Thymus (tissue), 11 donors: ENCODE measurements at regions not wholly inside any gene's neighbourhood (a gene's known extent, or its start where the extent isn't known, plus 50 kb on each side); places are given as distances from the start of the nearest gene placed in this dataset.
A peak's percentile ranks its signal among the peaks of the same experiment; 100 is the strongest.

Source experiments
- DNase-seq, 9 donors: peaks; one replicate each; pipeline ENCODE4 v3.0.0-alpha.2; 2013; ENCODE audit warnings: low spot score in 9 of 9, low read depth in 6 of 9, missing footprints in 1 of 9
- H3K27ac ChIP-seq, 2 donors: one replicate each; pipeline ENCODE4 v1.5.1; 2013; ENCODE audit warnings: control low read depth in 1 of 2, low read depth in 1 of 2, low read length in 1 of 2, mild to moderate bottlenecking in 1 of 2, moderate library complexity in 1 of 2
- H3K27me3 ChIP-seq, 2 donors: one replicate each; pipeline ENCODE4 v1.5.1; 2013; ENCODE audit warnings: low read length in 1 of 2; ENCODE audit not compliant: control insufficient read depth in 2 of 2, insufficient read depth in 1 of 2
- H3K36me3 ChIP-seq, 2 donors: one replicate each; pipeline ENCODE4 v1.5.1; 2013; ENCODE audit warnings: low read length in 1 of 2, mild to moderate bottlenecking in 1 of 2, moderate library complexity in 1 of 2; ENCODE audit not compliant: control insufficient read depth in 2 of 2, insufficient read depth in 2 of 2
- H3K4me1 ChIP-seq, 2 donors: one replicate each; pipeline ENCODE4 v1.5.1; 2013; ENCODE audit warnings: low read length in 2 of 2; ENCODE audit not compliant: control insufficient read depth in 2 of 2, insufficient read depth in 2 of 2
- H3K4me3 ChIP-seq, 2 donors: one replicate each; pipeline ENCODE4 v1.5.1; 2013; ENCODE audit warnings: low read length in 2 of 2, control low read depth in 1 of 2, mild to moderate bottlenecking in 1 of 2
- H3K9me3 ChIP-seq, 2 donors: one replicate each; pipeline ENCODE4 v1.5.1; 2013; ENCODE audit warnings: low read length in 1 of 2, mild to moderate bottlenecking in 1 of 2; ENCODE audit not compliant: control insufficient read depth in 2 of 2, insufficient read depth in 1 of 2
- WGBS: extraction: QIAGEN DNeasy Blood & Tissue Kit; methylation state at CpG from one replicate; pipeline ENCODE4 v1.1.7; 2013; 5-methylcytosine and 5-hydroxymethylcytosine counted together
- donor health status: healthy.

DNA sequence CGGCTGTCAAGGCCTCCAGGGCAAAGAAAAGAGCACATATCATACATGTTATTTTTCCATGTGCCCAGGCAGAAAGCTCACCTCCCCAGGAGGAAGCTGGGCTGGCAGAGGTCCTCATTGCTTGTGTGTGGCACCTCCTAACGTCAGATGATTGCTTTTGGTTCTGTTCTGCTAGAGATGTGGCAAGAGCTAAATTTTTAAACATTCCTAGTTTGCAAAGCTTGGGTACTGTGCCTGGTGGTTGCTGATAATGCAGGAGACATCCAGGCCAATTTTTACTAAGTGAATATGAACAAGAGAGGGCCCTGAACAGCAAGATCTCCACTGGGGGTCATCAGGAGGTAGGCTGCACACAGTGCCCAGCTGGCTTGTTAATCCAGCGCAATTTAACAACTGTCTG, 93.9 kb downstream of the TBX19 start:
- no peaks in the 10 kb centered on the region for H3K36me3 ChIP-seq
- WGBS: 95% methylated on average over 3 of the region's 3 CpGs
- no peak overlapping the region for H3K27ac ChIP-seq
- H3K4me3 ChIP-seq: no peak overlapping the region
- H3K27me3 ChIP-seq: no peaks in the 10 kb centered on the region
- no peaks in the 10 kb centered on the region for H3K9me3 ChIP-seq
- no peak for DNase-seq
- no peaks in the 10 kb centered on the region for H3K4me1 ChIP-seq

DNA sequence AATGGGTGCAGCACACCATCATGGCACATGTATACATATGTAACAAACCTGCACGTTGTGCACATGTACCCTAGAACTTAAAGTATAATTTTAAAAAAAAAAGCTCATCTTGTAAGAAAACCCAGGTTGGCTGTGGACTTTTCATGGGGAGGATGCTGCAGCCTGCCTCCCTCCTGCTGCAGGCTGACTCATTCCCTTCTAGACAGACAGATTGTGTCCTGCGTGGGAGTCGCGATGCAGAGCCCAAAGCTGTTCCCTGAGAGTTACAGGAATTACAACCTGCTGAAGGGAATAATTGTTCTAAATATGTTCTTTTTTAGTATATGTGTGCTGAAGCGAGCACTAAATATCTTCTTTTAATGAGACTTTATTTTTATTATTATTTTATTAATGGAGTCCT, 93.2 kb downstream of the TBX19 start:
- DNase-seq: no peak
- Histone ChIP-seq H3K4me3 (no peak overlapping the region), H3K9me3 (no peaks in the 10 kb centered on the region), H3K27me3 (no peaks in the 10 kb centered on the region), H3K27ac (no peak overlapping the region), H3K4me1 (no peaks in the 10 kb centered on the region), H3K36me3 (no peaks in the 10 kb centered on the region)
- WGBS: 97% methylated on average over 5 of the region's 5 CpGs

DNA sequence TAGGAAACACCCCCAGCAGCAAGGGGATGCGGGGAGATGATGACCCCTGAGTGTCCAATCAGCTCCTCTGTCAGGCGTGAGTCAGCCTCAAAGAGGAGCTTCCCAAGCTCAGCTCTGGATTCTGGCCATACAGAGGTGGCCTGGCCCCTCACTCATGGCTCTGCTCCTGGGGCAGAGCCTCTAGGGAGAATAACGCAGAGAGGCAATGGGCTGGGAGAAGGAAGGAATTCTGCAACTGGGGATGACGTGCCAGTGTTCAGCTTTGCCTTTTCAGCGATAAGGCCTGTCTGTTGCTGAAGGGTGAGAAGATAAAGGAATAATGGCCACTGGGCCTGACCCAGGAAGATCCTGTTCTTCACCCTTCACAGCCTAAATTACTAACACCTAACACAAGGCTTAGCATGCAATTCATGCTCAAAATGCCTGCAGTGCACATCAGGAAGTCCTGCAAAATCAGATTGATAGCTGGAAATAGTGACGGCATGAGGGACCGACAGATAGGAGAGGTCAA, 92.2 kb downstream of the TBX19 start:
- Histone ChIP-seq H3K27ac (no peak overlapping the region), H3K4me3 (no peak overlapping the region), H3K9me3 (no peaks in the 10 kb centered on the region), H3K36me3 (no peaks in the 10 kb centered on the region), H3K4me1 (no peaks in the 10 kb centered on the region), H3K27me3 (no peaks in the 10 kb centered on the region)
- 88% methylated on average over 7 of the region's 7 CpGs for WGBS
- no peak for DNase-seq

DNA sequence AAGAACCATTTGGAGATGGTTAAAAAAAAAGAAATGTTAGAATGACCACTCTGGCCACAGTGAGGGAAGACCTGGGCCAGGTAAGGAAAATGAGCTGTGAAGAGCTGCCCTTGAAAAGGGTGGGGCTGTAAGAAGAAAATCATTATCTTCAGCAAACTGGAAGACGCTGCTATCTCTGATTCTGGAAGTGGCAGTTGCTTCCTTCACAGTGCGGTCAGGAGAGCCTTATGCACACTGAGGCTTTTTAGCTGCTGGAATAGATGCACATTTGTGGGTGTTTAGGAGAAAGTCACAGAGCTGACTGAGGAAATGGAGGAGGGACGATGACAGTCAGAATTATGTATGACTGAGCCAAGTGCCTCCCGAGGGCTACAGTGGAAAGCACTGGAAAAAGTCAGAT, 91.6 kb downstream of the TBX19 start:
- WGBS: 82% methylated on average over 4 of the region's 4 CpGs
- H3K9me3 ChIP-seq: no peaks in the 10 kb centered on the region
- H3K27me3 ChIP-seq: no peaks in the 10 kb centered on the region
- DNase-seq: no peak
- H3K36me3 ChIP-seq: no peaks in the 10 kb centered on the region
- H3K4me1 ChIP-seq: no peaks in the 10 kb centered on the region
- no peak overlapping the region for H3K27ac ChIP-seq
- no peak overlapping the region for H3K4me3 ChIP-seq

DNA sequence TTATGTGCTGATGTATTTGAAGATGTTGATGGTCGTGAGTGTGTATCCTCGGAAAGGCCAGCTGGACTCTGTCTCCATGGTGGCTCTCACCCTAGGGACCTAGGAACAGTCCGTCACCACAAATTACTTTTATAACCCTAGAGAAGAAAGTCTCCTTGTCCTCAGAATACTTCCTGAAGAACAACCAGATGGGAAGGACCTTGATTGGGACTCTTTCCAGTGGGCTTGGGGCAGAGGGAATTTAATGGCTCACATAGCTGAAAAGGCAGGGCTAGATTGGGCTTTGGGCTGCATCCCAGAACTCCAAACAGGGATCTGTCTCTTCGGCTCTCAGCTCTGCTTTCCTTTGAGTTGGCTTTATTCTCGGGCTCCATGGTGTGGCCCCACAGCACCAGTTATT, 90.8 kb downstream of the TBX19 start:
- H3K36me3 ChIP-seq: no peaks in the 10 kb centered on the region
- H3K27ac ChIP-seq: no peak overlapping the region
- WGBS: 96% methylated on average over 5 of the region's 5 CpGs
- H3K4me3 ChIP-seq: no peak overlapping the region
- no peaks in the 10 kb centered on the region for H3K4me1 ChIP-seq
- no peaks in the 10 kb centered on the region for H3K9me3 ChIP-seq
- no peak for DNase-seq
- no peaks in the 10 kb centered on the region for H3K27me3 ChIP-seq

DNA sequence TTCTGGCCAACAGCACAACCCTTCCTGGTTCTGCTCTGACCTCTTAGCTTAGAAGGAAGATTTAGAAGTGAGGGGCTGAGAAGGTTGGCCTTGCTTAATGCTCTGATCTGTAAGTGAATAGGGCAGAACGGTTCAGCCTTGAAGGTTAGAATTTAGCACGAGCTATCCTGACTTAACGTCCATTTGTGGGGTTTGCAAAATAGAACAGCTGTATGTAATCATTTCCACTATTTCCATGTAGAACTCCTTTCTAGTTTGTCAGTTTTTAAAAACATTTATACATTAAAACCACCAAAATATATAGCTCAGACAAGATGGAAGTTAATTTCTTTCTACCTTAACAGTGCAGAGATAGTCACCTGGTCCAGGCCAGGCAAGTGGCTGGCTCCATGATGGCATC, 89.9 kb downstream of the TBX19 start:
- H3K27ac ChIP-seq: no peak overlapping the region
- H3K4me1 ChIP-seq: no peaks in the 10 kb centered on the region
- H3K27me3 ChIP-seq: no peaks in the 10 kb centered on the region
- H3K9me3 ChIP-seq: no peaks in the 10 kb centered on the region
- no peak for DNase-seq
- WGBS: 98% methylated on average over 3 of the region's 3 CpGs
- H3K36me3 ChIP-seq: no peaks in the 10 kb centered on the region
- H3K4me3 ChIP-seq: no peak overlapping the region

DNA sequence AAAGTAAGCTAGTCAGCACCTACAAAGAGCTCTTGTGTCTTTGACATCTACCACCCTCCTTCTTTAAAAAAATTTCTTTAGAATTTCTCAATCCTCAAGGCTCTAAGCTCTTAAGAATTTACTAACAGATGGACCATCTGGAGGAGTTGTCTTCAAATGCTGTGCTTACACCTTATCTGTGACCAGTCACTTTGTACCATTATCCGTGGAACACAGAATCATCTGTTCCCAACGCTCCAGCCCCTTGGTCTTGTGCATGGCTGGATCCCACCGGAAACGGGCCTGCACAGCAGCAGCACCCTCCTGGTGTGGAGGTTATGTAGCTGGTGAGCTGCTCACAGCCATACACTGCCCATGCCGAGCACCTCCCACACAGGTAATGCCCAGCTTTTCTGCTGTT, 89.0 kb downstream of the TBX19 start:
- no peak for DNase-seq
- WGBS: 98% methylated on average over 5 of the region's 5 CpGs
- no peaks in the 10 kb centered on the region for H3K36me3 ChIP-seq

DNA sequence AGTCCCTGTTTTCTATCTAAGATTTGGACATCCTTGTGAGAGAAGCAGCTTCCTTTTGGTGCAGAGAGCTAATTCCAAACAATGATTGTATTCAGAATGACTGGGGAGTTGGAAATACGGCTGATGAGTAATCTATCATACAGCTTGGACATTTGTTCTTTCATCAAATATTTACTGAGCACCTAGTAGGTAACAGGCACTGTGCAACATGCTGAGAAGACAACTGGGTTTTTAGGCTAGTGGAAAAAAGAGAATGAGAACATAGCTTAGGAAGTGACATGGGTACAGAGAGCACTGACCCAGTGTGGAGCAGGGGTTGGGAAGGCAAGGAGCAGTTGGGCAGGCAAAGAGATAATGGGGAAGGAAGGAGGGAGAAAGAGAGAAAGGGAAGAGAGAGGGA, 87.5 kb downstream of the TBX19 start:
- 96% methylated on average over 1 of the region's 1 CpG for WGBS
- H3K27ac ChIP-seq: no peak overlapping the region
- H3K27me3 ChIP-seq: no peaks in the 10 kb centered on the region
- no peak for DNase-seq
- no peaks in the 10 kb centered on the region for H3K36me3 ChIP-seq
- H3K9me3 ChIP-seq: no peaks in the 10 kb centered on the region
- H3K4me3 ChIP-seq: no peak overlapping the region
- H3K4me1 ChIP-seq: no peaks in the 10 kb centered on the region

More for the DNA sequence above, 89.0 kb downstream of the TBX19 start:
- no peak overlapping the region for H3K27ac ChIP-seq
- no peaks in the 10 kb centered on the region for H3K4me1 ChIP-seq
- no peaks in the 10 kb centered on the region for H3K9me3 ChIP-seq
- no peaks in the 10 kb centered on the region for H3K27me3 ChIP-seq
- H3K4me3 ChIP-seq: no peak overlapping the region

DNA sequence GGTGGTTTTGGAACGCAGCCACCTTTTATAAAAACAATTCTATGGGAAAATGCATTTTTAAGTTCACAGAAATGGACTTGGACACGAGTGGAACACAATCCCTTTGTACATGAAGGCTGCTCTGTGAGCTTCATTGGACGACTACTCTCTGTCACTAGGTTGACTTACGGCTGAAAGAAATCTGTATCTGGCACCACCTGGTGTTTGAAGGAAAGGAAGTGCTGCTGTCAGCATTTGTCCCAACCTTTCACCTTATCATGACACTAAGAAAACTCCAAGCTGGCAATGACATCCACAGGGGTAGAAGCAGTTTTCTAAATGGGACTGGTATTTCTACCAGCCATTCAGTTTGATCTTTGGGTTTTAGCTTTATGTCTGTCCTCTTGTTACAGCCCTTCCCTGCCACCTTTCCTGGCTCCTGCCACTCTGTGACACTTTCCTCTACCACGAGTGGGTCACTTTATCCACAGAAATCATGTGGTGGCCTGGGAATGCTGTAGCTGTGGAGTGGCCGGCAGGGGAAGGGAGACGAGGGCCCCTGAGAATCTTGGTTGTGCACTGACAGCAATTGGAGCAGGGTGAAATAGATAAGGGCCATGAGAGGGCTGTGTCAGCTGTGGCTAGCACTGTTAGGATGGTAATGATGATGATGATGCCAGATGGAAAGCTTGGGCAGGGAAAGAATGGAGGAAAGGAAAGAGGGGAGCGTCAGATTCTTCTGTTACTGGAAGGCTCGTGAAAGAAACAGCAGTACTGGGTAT, 85.2 kb downstream of the TBX19 start:
- no peaks in the 10 kb centered on the region for H3K36me3 ChIP-seq
- H3K4me1 ChIP-seq: no peaks in the 10 kb centered on the region
- H3K9me3 ChIP-seq: no peaks in the 10 kb centered on the region
- DNase-seq: peak in 2 of 9 donors; percentile 35 to 47
- H3K4me3 ChIP-seq: no peak overlapping the region
- no peaks in the 10 kb centered on the region for H3K27me3 ChIP-seq
- WGBS: 79% methylated on average over 9 of the region's 9 CpGs
- no peak overlapping the region for H3K27ac ChIP-seq
